Posterior cingulate gyrus (tissue), 11 donors: ENCODE measurements at regions not wholly inside any gene's neighbourhood (a gene's known extent, or its start where the extent isn't known, plus 50 kb on each side); places are given as distances from the start of the nearest gene placed in this dataset.
A peak's percentile ranks its signal among the peaks of the same experiment; 100 is the strongest.
"Not testable (repeated sequence)": the region's sequence is repeated elsewhere in the genome, so short reads cannot be mapped to it uniquely, and the experiment has no call there.

Experiments used
- DNase-seq, 10 donors: peaks; one replicate each; pipeline versions ENCODE4 v3.0.0 to v3.0.0-alpha.2; 2020 to 2021; ENCODE audit warnings: mixed read lengths in 3 of 10
- intact Hi-C: fragments of 100-400 bp; cut with DNase I; formaldehyde crosslinking; loops from one replicate; pipeline ENCODE4 v1.15.1; 2023

GRCh38 chr2:222351035-222351434 is 52.2 kb upstream of the PAX3 start:
- intact Hi-C loops: no loop called here
- no peak for DNase-seq

- no peak for DNase-seq
Observed at GRCh38 chr2:222352981-222353380, 54.2 kb upstream of the PAX3 start.

GRCh38 chr2:222353993-222354392 is 55.2 kb upstream of the PAX3 start:
- DNase-seq: no peak
- intact Hi-C loops: no loop called here

More at GRCh38 chr2:222352981-222353380, 54.2 kb upstream of the PAX3 start:
- intact Hi-C loops: no loop called here

- intact Hi-C loops: no loop called here
- DNase-seq: no peak
Observed at GRCh38 chr2:222355860-222356259, 57.1 kb upstream of the PAX3 start.

GRCh38 chr2:222357930-222358329 is 59.1 kb upstream of the PAX3 start:
- intact Hi-C loops: no loop called here
- no peak for DNase-seq

- DNase-seq: no peak
- intact Hi-C loops: no loop called here
Observed at GRCh38 chr2:222358876-222359275, 60.1 kb upstream of the PAX3 start.

- DNase-seq: peak in 1 of 10 donors; percentile 30
- intact Hi-C loops: no loop called here
Observed at GRCh38 chr2:222360146-222360545, 61.3 kb upstream of the PAX3 start.

- intact Hi-C loops: no loop called here
- DNase-seq: no peak
Observed at GRCh38 chr2:222360997-222361396, 62.2 kb upstream of the PAX3 start.

- intact Hi-C loops: no loop called here
- no peak for DNase-seq
Observed at GRCh38 chr2:222361787-222362186, 62.6 kb upstream of the SGPP2 start.

GRCh38 chr2:222362336-222362735 is 62.0 kb upstream of the SGPP2 start:
- DNase-seq: no peak
- intact Hi-C loops: no loop called here

- intact Hi-C loops: no loop called here
- no peak for DNase-seq
Observed at GRCh38 chr2:222364285-222364895, 60.0 kb upstream of the SGPP2 start.

GRCh38 chr2:222368280-222368679 is 56.1 kb upstream of the SGPP2 start:
- DNase-seq, intact Hi-C loops: not testable (repeated sequence)

GRCh38 chr2:222372993-222373392 is 51.4 kb upstream of the SGPP2 start:
- intact Hi-C loops: no loop called here
- DNase-seq: no peak
